Osteoblast (primary cell): ENCODE measurements at regions not wholly inside any gene's neighbourhood (a gene's known extent, or its start where the extent isn't known, plus 50 kb on each side); places are given as distances from the start of the nearest gene placed in this dataset.

Source experiments
- DNase-seq: peaks from one replicate; pipeline ENCODE4 v3.0.0; 2011; ENCODE audit warnings: low spot score, mixed read lengths; ENCODE audit not compliant: insufficient read length; ENCODE audit errors: missing footprints
- H2AFZ ChIP-seq: 2 replicates; pipeline ENCODE4 v1.6.0; 2011; ENCODE audit warnings: mild to moderate bottlenecking, low read length
- H3K27ac ChIP-seq: 2 replicates; pipeline ENCODE4 v1.5.1; 2011; ENCODE audit warnings: mild to moderate bottlenecking, low read depth, low read length, moderate library complexity
- H3K27me3 ChIP-seq: 2 replicates; pipeline ENCODE4 v1.6.0; 2012; ENCODE audit warnings: mild to moderate bottlenecking, control low read depth, inconsistent platforms, low read length, moderate library complexity; ENCODE audit not compliant: insufficient read depth
- H3K36me3 ChIP-seq: 2 replicates; pipeline ENCODE4 v1.5.1; 2011; ENCODE audit warnings: mild to moderate bottlenecking, low read length, control low read depth, moderate library complexity; ENCODE audit not compliant: insufficient read depth
- H3K4me1 ChIP-seq: 2 replicates; pipeline ENCODE4 v1.5.1; 2011; ENCODE audit warnings: mild to moderate bottlenecking, low read length, control low read depth, moderate library complexity; ENCODE audit not compliant: insufficient read depth
- H3K4me2 ChIP-seq: 2 replicates; pipeline ENCODE4 v1.6.0; 2011; ENCODE audit warnings: mild to moderate bottlenecking, low read length; ENCODE audit not compliant: insufficient read depth
- H3K4me3 ChIP-seq: fragments of 200-600 bp; sonication (generic); 3 replicates; pipeline ENCODE4 v1.5.1; 2012; ENCODE audit warnings: mild to moderate bottlenecking, low read length, inconsistent platforms; ENCODE audit not compliant: insufficient read depth
- H3K79me2 ChIP-seq: 2 replicates; pipeline ENCODE4 v1.6.0; 2012; ENCODE audit warnings: mild to moderate bottlenecking, low read length, control low read depth, inconsistent platforms; ENCODE audit not compliant: insufficient read depth
- H3K9me3 ChIP-seq: 2 replicates; pipeline ENCODE4 v1.5.1; 2011; ENCODE audit warnings: low read depth, low read length, control low read depth
- H4K20me1 ChIP-seq: 2 replicates; pipeline ENCODE4 v1.6.0; 2012; ENCODE audit warnings: mild to moderate bottlenecking, low read length, control low read depth; ENCODE audit not compliant: insufficient read depth
- CTCF ChIP-seq: IDR thresholded peaks from 2 replicates; pipeline ENCODE4 v1.5.1; 2011; ENCODE audit warnings: mild to moderate bottlenecking, low read depth, low read length, moderate library complexity; ENCODE audit errors: extremely low read depth

- Histone ChIP-seq H2AFZ (no peak overlapping the region), H3K27me3 (no peaks in the 10 kb centered on the region), H3K27ac (no peak overlapping the region), H3K9me3 (peaks cover 2% of the 10 kb centered on the region), H3K36me3 (no peaks in the 10 kb centered on the region), H3K4me1 (no peaks in the 10 kb centered on the region), H3K4me3 (no peak overlapping the region), H4K20me1 (no peaks in the 10 kb centered on the region), H3K79me2 (no peaks in the 10 kb centered on the region), H3K4me2 (no peak overlapping the region)
- no peak for TF ChIP-seq CTCF
- DNase-seq: no peak
Observed at GRCh38 chr10:8576911-8577310, 522.4 kb downstream of the GATA3 start.

- Histone ChIP-seq H3K4me1 (no peaks in the 10 kb centered on the region), H3K79me2 (no peaks in the 10 kb centered on the region)
- DNase-seq: no peak
Observed at GRCh38 chr10:8577686-8578085, 523.2 kb downstream of the GATA3 start.

GRCh38 chr10:8581521-8582225 lies 527.2 kb downstream of the GATA3 start:
- no peaks in the 10 kb centered on the region for H3K79me2 ChIP-seq
- no peaks in the 10 kb centered on the region for H3K9me3 ChIP-seq
- DNase-seq: no peak
- no peaks in the 10 kb centered on the region for H4K20me1 ChIP-seq
- no peak overlapping the region for H3K4me2 ChIP-seq
- no peaks in the 10 kb centered on the region for H3K4me1 ChIP-seq
- H3K27me3 ChIP-seq: no peaks in the 10 kb centered on the region
- no peak for TF ChIP-seq CTCF
- H3K36me3 ChIP-seq: no peaks in the 10 kb centered on the region
- no peak overlapping the region for H3K4me3 ChIP-seq
- H3K27ac ChIP-seq: no peak overlapping the region
- no peak overlapping the region for H2AFZ ChIP-seq

More at GRCh38 chr10:8577686-8578085, 523.2 kb downstream of the GATA3 start:
- peaks cover 2% of the 10 kb centered on the region for H3K9me3 ChIP-seq
- no peaks in the 10 kb centered on the region for H3K36me3 ChIP-seq
- H2AFZ ChIP-seq: no peak overlapping the region
- H3K27me3 ChIP-seq: no peaks in the 10 kb centered on the region
- no peak overlapping the region for H3K27ac ChIP-seq
- no peak overlapping the region for H3K4me2 ChIP-seq
- no peaks in the 10 kb centered on the region for H4K20me1 ChIP-seq
- H3K4me3 ChIP-seq: no peak overlapping the region
- TF ChIP-seq CTCF: no peak

- no peak for DNase-seq
- Histone ChIP-seq H3K4me1 (no peaks in the 10 kb centered on the region), H3K27ac (no peak overlapping the region), H3K36me3 (no peaks in the 10 kb centered on the region), H3K4me2 (no peak overlapping the region), H3K9me3 (no peaks in the 10 kb centered on the region), H3K4me3 (no peak overlapping the region), H2AFZ (no peak overlapping the region), H3K79me2 (no peaks in the 10 kb centered on the region), H3K27me3 (no peaks in the 10 kb centered on the region), H4K20me1 (no peaks in the 10 kb centered on the region)
- TF ChIP-seq CTCF: no peak
Observed at GRCh38 chr10:8583096-8583495, 528.6 kb downstream of the GATA3 start.
